ENCODE measurements at regions not wholly inside any gene's neighbourhood (a gene's known extent, or its start where the extent isn't known, plus 50 kb on each side); places are given as distances from the start of the nearest gene placed in this dataset.

DNA sequence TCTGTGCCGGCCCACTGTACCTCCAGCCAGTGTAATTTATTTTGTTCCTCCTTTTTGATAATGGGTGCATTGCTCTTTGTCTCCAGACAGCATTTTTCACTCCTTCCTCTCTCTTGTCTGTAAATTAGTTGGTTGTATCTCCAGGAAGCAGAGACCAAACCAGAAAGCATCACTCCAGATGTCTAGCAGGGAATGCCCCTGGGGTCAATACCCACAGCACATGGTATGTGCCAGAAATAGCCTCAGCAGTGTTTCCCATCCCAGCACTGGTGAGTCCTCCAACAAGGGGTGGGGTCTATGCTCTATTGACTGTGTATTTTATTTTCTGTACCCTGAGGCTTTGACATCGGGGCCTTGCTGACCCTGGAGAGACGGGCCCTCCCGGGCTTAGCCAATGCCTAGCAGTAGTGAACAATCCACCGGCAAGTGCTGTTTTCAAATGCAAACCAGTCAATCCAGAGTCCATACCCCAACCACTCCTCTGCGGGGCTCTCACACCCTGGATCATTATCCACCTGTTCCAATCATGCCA lies 50.2 kb upstream of the FZD10 start:
- H3K9me3 ChIP-seq (ENCODE audit: low read depth) = no peaks in the 10 kb centered on the region
- no peak overlapping the region for H3K27ac ChIP-seq
- H4K20me1 ChIP-seq (ENCODE audit: insufficient read depth, poor library complexity, severe bottlenecking) = no peaks in the 10 kb centered on the region
- H3K9me2 ChIP-seq (replicated peaks; ENCODE audit: insufficient read depth) = no peaks in the 10 kb centered on the region
- H3K27me3 ChIP-seq = no peaks in the 10 kb centered on the region
- H3K36me3 ChIP-seq (replicated peaks; ENCODE audit: insufficient read depth, low read depth) = no peaks in the 10 kb centered on the region
- no peak overlapping the region for H3K4me2 ChIP-seq
- DNase-seq (ENCODE audit: low spot score) = no peak
- H3K79me2 ChIP-seq = no peaks in the 10 kb centered on the region
- H3K4me1 ChIP-seq (ENCODE audit: insufficient read depth) = peaks cover 4% of the 10 kb centered on the region
- 91% methylated on average over 6 of the region's 6 CpGs for WGBS (ENCODE audit: low lambda C conversion rate, missing lambda C conversion rate)
- no peak overlapping the region for H3K4me3 ChIP-seq
- TF ChIP-seq, protein P1, sequence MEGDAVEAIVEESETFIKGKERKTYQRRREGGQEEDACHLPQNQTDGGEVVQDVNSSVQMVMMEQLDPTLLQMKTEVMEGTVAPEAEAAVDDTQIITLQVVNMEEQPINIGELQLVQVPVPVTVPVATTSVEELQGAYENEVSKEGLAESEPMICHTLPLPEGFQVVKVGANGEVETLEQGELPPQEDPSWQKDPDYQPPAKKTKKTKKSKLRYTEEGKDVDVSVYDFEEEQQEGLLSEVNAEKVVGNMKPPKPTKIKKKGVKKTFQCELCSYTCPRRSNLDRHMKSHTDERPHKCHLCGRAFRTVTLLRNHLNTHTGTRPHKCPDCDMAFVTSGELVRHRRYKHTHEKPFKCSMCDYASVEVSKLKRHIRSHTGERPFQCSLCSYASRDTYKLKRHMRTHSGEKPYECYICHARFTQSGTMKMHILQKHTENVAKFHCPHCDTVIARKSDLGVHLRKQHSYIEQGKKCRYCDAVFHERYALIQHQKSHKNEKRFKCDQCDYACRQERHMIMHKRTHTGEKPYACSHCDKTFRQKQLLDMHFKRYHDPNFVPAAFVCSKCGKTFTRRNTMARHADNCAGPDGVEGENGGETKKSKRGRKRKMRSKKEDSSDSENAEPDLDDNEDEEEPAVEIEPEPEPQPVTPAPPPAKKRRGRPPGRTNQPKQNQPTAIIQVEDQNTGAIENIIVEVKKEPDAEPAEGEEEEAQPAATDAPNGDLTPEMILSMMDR (IDR thresholded peaks at IDR 0.05; ENCODE audit: poor library complexity) = no peak
- no peak for TF ChIP-seq EZH2 (IDR thresholded peaks at IDR 0.05; ENCODE audit: borderline replicate concordance)
- TF ChIP-seq EZH2phosphoT487 (IDR thresholded peaks at IDR 0.05; ENCODE audit: low read depth, severe bottlenecking, unreplicated experiment) = no peak
- no peak overlapping the region for H2AFZ ChIP-seq

Data from hepatocyte (in vitro differentiated cells).